Type B pancreatic cell (in vitro differentiated cells): ENCODE measurements at regions not wholly inside any gene's neighbourhood (a gene's known extent, or its start where the extent isn't known, plus 50 kb on each side); places are given as distances from the start of the nearest gene placed in this dataset.

Source experiments
- DNase-seq: peaks from one replicate; pipeline ENCODE4 v3.0.0; 2021; ENCODE audit warnings: mixed read lengths; ENCODE audit not compliant: unreplicated experiment; ENCODE audit errors: extremely low spot score
- H3K27ac Mint-ChIP-seq: 2 replicates; pipeline ENCODE4 v1.8.0; 2021; ENCODE audit warnings: mild to moderate bottlenecking, mixed read lengths
- H3K27me3 Mint-ChIP-seq: 2 replicates; pipeline ENCODE4 v1.8.0; 2021; ENCODE audit warnings: mixed read lengths
- H3K36me3 Mint-ChIP-seq: 2 replicates; pipeline ENCODE4 v1.8.0; 2021; ENCODE audit warnings: mixed read lengths
- H3K4me1 Mint-ChIP-seq: one replicate; pipeline ENCODE4 v1.8.0; 2021; ENCODE audit warnings: mixed read lengths; ENCODE audit not compliant: unreplicated experiment
- H3K4me3 Mint-ChIP-seq: 2 replicates; pipeline ENCODE4 v1.8.0; 2021; ENCODE audit warnings: mild to moderate bottlenecking, mixed read lengths
- H3K9me3 Mint-ChIP-seq: 2 replicates; pipeline ENCODE4 v1.8.0; 2021; ENCODE audit warnings: mixed read lengths
- TF ChIP-seq, protein P1 (sequence below): fragments of 200-600 bp; sonication (generic); conservative IDR thresholded peaks from 2 replicates; pipeline ENCODE4 v1.5.0; 2021; ENCODE audit warnings: antibody characterized with exemption, mild to moderate bottlenecking

DNA sequence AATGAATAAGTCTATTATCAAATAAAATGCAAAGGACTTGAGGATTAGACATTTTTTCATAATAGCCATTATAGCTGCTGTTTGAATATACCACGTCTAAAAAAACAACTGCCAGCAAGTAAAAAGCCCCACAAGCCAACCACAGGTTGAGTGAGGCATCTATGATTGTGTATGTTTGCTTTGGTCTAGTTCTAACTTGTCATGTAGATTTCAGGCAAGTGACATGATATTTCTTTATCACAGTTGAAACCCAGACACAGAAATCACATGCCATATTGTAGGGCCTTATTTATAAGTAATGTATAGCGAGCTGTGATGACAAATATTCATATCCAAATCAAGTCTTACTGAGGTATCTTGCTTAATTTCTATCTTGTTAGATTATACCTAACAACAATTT is 225.8 kb downstream of the EMP1 start:
- no peak for DNase-seq
- no peak overlapping the region for H3K27ac Mint-ChIP-seq
- TF ChIP-seq, protein P1, sequence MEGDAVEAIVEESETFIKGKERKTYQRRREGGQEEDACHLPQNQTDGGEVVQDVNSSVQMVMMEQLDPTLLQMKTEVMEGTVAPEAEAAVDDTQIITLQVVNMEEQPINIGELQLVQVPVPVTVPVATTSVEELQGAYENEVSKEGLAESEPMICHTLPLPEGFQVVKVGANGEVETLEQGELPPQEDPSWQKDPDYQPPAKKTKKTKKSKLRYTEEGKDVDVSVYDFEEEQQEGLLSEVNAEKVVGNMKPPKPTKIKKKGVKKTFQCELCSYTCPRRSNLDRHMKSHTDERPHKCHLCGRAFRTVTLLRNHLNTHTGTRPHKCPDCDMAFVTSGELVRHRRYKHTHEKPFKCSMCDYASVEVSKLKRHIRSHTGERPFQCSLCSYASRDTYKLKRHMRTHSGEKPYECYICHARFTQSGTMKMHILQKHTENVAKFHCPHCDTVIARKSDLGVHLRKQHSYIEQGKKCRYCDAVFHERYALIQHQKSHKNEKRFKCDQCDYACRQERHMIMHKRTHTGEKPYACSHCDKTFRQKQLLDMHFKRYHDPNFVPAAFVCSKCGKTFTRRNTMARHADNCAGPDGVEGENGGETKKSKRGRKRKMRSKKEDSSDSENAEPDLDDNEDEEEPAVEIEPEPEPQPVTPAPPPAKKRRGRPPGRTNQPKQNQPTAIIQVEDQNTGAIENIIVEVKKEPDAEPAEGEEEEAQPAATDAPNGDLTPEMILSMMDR: no peak
- H3K9me3 Mint-ChIP-seq: no peaks in the 10 kb centered on the region
- H3K27me3 Mint-ChIP-seq: peaks cover 39% of the 10 kb centered on the region
- peaks cover 6% of the 10 kb centered on the region for H3K36me3 Mint-ChIP-seq
- no peaks in the 10 kb centered on the region for H3K4me1 Mint-ChIP-seq
- H3K4me3 Mint-ChIP-seq: no peak overlapping the region

DNA sequence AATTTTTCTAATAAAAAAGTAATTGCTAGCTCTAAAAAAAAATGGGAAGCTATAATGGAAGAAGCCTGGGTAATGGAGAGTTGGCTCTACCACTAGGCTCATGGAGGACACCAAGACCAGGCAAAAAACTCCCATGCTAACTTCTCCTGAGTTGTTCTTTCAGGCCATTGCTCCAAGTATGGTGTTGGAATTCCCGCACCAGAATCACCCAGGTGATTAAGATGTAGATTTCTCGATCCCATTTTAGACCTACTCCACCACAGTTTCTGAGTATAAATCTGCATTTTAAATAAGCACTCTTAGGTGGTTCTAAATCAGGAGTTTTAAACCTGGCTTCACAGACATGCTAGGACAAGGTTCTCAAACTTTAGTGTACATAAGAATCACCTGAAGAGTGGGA is 221.0 kb downstream of the EMP1 start:
- H3K27me3 Mint-ChIP-seq: peaks cover 52% of the 10 kb centered on the region
- H3K4me3 Mint-ChIP-seq: no peak overlapping the region
- no peaks in the 10 kb centered on the region for H3K4me1 Mint-ChIP-seq
- H3K27ac Mint-ChIP-seq: no peak overlapping the region
- no peak for DNase-seq
- no peaks in the 10 kb centered on the region for H3K36me3 Mint-ChIP-seq
- TF ChIP-seq, protein P1: no peak
- no peaks in the 10 kb centered on the region for H3K9me3 Mint-ChIP-seq

DNA sequence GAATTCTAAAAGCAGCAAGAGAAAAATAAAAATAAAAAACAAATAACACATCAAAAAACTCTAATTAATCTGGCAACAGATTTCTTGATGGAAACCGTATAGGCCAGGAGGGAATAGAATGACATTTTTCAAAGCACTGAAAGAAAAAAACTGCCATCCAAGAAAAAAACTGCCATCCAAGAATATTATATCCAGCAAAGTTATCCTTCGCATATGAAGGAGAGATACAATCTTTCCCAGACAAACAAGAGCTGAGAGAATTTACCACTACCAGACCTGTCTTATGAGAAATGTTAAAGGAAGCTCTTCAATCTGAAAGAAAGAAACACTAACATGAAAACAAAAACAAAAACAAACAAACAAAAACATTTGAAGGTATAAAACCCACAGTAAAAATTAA is 214.8 kb downstream of the EMP1 start:
- Mint-ChIP-seq H3K9me3 (peaks cover 12% of the 10 kb centered on the region), H3K36me3 (peaks cover 4% of the 10 kb centered on the region), H3K4me1 (no peaks in the 10 kb centered on the region), H3K4me3 (no peak overlapping the region), H3K27me3 (peaks cover 44% of the 10 kb centered on the region), H3K27ac (no peak overlapping the region)
- TF ChIP-seq, protein P1: no peak
- DNase-seq: no peak

DNA sequence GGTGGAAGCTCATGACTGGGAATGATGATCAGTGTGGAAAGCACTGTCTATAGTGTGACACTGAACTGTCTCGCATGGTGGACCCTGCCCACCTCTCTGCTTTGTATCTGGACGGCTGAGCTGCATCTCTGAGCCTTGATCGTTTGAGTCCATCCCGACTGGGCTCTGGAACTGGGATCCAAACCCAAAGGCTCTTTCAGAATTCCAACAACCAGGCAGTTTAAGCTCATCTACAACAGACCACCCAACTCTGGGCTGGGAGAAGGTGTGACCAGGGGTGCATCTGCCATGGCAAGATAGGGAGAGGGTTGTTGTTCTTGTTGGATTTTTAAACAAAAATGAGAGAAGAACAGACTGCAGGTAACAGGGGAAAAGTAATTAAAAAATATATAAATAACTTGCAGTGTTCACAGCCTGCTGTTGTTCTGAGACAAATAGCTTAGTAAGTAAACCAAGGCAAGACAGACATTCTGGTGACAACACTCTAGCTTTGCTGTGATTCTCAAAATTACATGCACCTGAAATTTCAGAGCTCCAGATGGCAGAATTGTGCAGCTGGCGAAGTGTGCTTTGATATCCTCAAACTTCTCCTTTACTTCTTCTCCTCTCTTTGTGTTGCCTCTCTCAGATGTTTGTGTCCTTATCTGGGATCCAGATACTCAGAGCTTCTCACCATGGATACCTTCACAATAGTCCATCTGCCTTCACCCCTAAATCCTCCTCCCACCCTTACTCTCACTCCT is 209.6 kb downstream of the EMP1 start:
- DNase-seq: no peak
- Mint-ChIP-seq H3K27ac (no peak overlapping the region), H3K4me3 (no peak overlapping the region), H3K9me3 (peaks cover 17% of the 10 kb centered on the region), H3K4me1 (no peaks in the 10 kb centered on the region), H3K36me3 (peaks cover 4% of the 10 kb centered on the region), H3K27me3 (peaks cover 43% of the 10 kb centered on the region)
- TF ChIP-seq, protein P1: no peak

DNA sequence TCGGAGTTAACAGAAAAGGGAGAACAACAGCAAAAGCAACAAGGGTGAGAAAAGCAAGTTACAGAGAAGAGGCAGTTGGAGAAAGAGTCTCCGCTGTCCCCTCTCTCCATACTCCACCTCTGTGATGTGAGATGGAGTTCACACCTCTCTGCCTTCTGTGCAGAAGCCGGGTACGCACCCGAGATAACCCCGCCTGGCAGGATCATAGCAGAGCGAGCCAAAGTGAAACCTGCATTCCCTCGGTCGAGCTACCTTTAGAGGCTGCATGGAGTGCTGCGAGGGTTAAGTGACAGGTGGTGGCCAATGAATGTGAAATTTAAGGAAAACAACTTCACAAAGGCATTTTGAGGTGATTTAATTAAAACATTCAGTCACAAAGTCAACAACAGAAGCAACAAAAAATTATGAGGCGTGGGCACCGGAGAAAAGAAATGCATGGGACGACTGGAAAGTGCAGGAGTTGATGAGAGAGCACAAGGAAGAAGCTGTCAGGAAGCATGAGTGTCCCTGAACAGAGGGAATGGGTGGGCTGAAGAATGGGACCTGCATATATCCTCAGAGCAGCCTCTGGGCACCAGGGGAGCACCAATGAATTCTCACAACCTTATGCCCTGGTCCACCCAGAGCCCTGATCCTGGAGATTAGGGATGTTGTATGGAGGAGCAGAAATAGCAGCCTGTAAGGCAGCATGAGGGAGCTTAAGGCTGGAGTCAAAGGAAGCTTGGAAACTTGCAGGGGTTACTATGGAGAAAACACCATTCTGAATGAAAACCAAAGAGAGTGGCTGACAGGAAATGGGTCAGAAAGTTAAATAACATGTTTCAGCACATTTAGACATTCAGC is 208.3 kb downstream of the EMP1 start:
- H3K36me3 Mint-ChIP-seq: no peaks in the 10 kb centered on the region
- H3K9me3 Mint-ChIP-seq: peaks cover 9% of the 10 kb centered on the region
- no peak for DNase-seq
- no peaks in the 10 kb centered on the region for H3K4me1 Mint-ChIP-seq
- H3K27me3 Mint-ChIP-seq: peaks cover 43% of the 10 kb centered on the region
- TF ChIP-seq, protein P1: no peak
- no peak overlapping the region for H3K4me3 Mint-ChIP-seq
- H3K27ac Mint-ChIP-seq: no peak overlapping the region
